CD4-positive, alpha-beta T cell treated with Interleukin-15 for 1 hour (primary cell): ENCODE measurements at regions not wholly inside any gene's neighbourhood (a gene's known extent, or its start where the extent isn't known, plus 50 kb on each side); places are given as distances from the start of the nearest gene placed in this dataset.
"Not testable (repeated sequence)": the region's sequence is repeated elsewhere in the genome, so short reads cannot be mapped to it uniquely, and the experiment has no call there.

Experiments
- DNase-seq: peaks from one replicate; pipeline ENCODE4 v3.0.0-alpha.2; 2020

DNA sequence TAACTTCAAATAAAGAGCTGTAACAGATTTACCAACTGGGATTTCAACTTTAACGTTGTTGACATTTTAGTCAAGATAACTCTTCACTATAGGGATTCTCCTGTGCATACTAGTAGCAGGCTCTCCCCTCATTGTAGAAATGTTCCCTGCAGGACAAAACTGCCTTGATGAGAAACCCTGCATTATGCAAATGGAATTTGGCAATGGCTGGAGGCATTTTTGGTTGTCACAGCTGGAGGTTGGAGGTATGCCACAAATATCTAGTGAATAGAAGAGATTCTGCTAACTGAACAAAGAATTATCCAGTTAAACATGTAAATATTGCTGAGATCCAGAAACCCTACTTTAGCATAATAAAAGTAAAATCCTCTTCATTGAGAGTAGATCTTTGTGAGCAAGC is 928.8 kb upstream of the ALCAM start:
- DNase-seq: no peak

DNA sequence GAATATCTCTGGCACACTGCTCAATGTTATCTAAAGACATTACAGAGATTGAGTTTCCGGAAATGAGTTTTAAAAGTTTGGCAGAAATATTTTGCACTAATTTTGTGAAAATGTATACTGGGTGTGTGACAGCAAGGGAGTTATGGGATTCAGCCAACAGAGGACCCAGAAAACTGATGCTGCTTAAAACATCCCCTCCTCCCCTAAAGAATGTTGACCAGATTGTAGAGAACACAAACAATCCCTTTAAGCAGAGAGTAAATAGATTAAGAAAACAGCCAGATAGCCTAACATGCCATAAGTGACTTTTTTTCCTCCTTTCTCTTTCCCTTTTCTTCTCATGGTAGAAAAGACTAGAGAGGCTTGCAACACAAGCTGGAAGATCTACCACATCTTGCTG is 928.0 kb upstream of the ALCAM start:
- DNase-seq: no peak

DNA sequence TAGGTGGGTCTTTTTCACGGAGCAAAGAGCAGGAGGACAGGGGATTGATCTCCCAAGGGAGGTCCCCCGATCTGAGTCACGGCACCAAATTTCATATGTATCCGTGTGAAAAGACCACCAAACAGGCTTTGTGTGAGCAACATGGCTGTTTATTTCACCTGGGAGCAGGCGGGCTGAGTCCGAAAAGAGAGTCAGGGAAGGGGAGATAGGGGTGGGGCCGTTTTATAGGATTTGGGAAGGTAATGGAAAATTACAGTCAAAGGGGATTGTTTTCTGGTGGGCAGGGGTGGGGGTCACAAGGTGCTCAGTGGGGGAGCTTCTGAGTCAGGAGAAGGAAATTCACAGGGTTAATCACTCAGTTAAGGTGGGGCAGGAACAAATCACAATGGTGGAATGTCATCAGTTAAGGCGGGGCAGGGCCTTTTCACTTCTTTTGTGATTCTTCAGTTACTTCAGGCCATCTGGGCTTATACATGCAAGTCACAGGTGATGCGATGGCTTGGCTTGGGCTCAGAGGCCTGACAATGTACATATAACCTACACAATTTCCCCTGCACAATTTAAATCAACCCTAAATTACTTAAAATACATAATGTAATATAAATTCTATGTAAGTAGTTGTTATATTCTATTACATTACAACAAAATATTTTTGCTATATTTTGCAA is 921.3 kb upstream of the ALCAM start:
- DNase-seq: not testable (repeated sequence)

DNA sequence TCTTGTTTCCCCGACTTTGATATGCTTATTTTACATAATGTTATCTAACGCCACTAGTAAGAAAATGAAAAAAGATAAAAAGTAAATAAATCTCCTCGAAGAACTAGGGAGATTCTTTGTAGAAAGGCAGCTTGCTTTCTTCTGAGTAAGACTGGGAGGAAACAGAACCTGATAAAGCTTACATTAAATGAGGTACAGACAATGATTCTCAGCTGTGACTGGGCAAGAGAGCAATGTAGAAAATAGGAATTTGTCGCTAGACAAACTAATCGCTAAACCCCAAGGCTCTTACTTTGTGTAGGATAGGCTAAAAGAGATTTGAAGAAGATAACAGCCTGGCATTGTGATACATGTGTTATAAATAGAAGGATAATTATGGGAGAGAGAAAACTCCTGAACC is 919.0 kb upstream of the ALCAM start:
- no peak for DNase-seq

DNA sequence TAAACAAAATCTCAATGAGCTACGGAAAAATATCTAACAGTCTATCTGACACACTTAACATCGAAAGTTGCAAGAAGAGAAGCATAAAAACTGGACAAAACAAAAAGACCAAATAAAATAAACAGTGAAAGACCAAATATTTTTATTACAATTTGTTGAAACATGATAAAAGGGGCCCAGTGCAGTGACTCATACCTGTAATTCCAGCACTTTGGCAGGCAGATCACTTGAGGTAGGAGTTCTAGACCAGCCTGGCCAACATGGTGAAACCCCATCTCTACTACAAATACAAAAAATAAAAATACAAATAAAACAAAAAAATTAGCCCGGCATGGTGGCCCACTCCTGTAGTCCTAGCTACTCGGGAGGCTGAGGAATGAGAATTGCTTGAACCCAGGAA is 914.0 kb upstream of the ALCAM start:
- no peak for DNase-seq

DNA sequence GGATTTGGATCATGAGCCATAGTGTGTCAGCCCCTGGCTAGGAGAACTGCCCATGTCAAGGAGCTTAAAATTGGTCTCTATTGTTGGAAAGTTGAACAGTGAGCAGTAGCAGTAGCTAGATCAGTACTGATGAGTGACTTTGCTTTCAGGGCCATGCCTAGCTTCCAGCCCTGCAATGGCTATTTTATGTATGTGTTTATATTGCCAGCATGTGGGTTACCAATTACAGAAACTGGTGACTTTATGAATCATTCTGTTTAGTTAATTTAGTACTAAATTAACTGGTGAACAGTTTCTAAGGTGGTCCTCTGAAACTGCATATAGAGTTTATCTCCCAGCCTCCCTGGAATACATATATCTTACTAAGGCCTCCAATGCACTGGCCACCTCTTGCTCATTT is 908.1 kb upstream of the ALCAM start:
- DNase-seq: no peak

DNA sequence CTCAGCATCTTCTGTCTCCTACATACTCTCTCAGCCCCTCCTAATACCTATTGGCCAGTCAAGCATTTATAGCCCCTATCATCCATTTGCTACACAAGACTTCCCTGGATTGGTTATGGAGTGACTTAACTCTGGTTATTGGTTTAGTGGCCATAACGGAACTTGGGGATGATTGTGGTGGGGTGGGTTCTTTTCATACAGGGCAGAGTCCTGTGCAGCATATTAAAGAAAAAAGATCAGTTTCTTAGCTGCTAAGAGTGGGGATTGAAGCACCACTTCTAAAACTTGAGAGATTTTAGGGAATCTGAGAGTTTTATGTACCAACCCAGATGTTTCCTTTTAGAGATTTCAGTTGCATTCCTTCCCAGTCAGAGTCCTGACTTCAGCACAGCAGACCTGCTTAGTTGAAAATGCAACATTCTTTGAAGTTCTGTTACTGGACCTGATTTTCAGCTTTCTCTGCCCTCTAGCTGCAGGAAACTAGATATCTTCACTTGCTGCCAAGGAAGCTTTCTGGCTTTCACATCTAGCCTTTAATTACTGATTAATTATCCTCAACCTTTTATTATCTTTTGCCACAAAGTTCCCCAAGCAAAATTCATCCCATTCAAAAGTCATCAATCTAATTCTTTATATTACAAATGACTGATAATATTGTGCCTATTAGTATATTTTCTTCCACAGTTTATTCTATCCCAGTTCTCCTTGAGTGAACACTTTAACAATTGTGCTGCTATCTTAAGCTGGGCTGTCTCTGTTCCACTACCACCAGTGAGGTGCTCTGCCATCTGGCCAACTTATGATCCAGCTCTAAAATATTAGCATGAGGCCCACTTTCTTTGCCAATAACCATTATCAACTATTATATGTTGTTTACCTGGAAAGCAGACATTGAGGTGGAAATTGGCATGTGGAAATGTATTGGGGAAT is 906.0 kb upstream of the ALCAM start:
- DNase-seq: no peak

DNA sequence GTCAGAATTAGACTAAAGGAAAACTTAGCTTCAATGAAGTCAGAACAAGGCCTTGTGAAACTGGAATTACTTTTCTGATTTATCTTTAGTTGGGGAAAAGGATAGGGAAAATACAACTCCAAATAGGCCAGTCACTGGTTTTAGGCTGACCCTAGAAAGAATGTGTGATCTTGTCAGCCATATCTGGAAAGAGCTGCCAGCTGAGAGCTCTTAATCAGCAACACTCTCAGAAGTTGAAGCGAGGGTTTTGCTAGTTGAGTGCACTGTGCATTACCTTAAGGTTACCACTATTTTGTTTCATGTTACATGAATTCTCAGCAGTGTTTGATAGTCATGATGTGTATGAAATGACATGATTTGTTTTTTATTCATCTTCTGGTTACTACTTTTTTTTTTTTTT is 905.3 kb upstream of the ALCAM start:
- DNase-seq: no peak

DNA sequence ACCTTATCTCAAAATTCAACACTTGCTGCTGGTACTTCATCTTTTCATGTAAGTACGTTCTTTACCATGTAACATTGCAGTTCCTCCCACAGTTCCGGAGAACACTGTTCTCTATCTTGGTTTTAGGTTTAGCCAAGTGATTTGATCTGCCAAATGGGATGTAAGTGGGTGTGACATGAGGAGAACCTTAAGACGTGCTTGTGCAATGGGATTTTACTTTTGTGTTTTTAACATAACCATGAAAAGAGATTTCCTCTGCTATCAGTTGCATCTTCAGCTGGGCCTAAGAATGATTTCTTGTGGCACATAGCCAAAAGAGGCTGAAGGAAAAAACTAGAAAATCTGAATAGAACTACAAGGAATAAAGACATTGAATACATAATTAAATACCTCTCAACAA is 894.5 kb upstream of the ALCAM start:
- DNase-seq: no peak

DNA sequence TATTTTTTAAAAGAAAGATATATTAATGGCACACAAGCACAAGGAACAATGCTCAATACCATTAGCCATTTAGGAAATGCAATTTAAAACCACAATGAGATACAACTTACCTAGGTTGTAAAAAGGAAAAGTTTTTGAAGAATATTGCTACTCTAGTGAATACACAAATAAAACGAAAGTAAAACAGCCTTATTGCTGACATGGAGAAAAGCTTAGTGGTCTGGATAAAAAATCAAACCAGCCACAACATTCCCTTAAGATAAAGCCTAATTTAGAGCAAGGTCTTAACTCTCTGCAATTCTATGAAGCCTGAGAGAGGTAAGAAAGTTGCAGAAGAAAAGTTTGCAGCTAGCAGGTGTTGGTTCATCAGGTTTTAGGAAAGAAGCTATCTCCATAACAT is 892.7 kb upstream of the ALCAM start:
- DNase-seq: no peak

DNA sequence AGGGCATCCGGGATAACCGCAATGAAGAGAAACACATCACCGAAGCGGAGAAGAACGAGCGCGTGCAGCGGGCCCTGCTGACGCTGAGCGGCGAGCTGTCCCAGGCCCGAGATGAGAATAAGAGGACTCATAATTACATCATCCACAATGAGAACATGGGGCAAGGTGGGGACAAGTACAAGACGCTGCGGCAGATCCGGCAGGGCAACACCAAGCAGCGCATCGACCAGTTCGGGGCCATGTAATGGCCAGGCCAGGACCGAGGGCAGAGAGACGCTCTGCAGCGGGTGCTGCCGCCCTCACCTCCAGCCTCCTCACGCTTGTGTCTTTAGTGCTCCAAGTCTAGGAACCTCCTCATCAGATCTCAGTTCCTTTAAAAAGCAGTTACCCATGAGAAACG is 863.7 kb upstream of the ALCAM start:
- no peak for DNase-seq

DNA sequence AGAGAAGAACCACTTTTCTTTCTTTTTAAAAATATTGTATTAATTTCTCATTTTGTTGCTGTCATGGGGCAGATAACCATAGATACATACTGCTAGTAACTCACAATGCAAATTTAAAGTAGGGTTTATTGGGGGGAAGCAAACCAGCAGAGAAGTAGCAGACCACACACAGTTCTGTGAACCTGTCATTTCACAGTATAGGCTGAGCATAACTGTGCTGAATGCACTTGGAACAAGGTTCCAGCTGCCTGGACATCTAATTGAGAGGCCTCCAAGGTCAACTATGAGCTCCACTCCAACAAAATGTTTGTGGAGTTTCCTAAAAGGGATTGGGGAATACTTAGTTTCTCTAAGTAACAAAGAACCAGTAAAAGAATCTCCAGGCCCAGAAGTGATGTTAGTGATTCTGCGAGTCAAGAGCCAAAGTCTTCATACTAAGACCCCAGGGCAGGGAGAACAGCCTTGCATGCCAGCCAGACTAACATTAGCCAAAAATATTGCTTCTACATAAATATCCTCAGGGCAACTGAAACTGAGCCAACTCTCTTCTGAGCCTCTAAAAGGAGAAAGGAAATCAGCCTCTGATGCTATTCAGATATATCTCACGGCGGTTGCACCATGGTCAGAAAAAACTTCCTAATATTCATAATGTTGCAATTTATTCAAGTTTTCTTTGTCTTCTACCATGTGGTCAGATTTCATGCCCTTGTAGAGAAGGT is 856.4 kb upstream of the ALCAM start:
- DNase-seq: no peak

DNA sequence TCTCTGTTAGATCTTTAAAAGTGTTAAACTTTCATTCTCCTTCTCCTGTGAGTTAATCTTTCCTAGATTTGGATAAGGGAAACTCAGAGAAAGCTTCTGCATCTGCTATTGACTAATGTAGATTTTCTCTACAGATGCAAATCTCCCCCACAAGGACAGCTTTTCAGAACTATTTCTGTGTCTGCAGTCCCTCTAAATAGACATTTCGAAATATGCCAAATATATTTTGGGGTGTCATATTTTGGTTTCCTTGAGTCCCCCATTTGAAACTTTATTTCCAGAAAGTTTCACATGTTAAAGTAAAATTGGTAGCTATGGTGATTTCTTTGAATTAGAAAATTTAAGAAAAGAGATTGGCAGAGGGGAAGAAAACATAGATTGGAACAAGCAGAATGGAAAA is 852.3 kb upstream of the ALCAM start:
- no peak for DNase-seq

DNA sequence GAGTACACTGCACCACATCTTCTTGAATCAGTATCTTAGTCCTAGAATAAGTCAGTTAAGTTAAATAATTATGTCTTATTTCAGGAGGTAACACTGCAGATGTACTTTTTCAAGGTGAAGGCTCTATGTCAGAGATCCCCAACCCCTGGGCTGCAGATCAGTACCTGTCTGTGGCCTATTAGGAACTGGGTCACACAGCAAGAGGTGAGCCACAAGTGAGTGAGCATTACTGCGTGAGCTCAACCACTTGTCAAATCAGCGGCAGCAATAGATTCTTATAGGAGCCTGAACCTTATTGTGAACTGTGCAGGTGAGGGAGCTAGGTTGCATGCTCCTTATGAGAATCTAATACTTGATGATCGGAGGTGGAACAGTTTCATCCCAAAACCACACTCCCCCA is 851.9 kb upstream of the ALCAM start:
- DNase-seq: no peak

DNA sequence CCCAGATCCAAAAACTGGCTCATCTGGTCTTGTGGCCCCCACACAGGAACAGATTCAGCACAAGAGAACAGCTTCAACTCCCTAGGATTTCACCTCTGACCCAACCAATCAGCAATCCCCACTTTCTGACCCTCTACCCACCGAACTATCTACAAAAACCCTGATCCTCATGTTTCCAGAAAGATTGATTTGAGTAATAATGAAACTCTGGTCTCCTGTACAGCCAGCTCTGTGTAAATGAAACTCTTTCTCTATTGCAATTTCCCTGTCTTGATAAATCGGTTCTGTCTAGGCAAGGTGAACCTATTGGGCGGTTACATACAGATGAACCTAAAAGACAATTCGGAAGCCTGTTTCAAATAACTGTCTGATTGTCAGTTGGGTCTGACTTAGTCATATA is 847.6 kb upstream of the ALCAM start:
- DNase-seq: no peak

DNA sequence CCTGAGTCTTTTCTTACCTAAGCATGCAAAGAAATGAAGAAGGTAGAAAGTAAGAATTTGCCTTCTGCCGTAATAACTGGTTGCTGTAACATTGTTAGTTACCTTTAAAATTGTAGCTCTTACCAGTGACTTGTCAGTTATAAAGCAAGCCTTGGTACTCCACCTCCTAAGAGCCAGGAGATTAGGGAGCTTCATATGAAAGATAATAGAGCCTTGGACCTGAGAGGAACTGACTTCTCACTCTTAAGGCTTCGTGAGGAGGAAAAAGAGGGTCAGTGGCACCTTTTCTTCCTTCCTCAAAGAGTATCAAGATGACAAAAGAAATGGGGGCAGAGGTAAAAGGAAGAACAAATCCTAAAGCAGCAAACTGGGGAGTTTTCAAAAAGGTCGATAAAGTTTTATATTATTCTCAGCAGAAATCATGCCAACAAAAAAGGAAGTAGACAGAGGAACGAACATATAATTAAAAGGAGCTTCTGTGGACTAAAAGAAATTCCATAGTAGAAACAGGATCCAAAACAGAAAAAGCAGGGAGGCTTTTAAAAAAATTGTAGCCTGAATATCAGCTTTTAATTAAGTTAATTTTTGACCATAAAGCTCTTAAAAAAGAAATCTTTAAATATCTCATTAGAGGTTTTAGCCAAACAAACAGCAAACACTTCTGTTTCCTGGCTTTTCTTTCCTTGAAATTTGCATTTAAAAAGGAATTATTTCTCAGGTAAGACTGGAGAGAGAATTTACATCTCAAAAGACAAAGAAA is 847.1 kb upstream of the ALCAM start:
- no peak for DNase-seq

DNA sequence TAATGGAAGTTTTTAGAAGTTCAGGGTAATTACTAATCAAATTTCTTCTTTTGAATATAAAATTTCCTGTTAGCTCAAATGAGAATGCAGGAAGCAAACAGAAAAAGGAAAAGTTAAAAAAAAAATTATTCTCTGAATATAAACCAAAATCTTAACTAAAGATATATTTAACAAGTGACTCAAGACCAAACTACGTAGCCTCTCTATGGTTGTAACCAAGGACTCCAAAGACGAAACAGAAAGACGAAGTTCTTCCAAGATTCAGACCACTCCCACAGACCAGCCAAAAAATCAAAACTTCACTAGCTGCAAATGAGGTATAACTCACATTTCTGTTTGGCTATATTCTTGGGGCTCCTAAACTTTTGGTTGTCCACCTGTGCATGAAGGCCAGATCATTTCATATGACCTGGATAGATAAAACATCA is 846.5 kb upstream of the ALCAM start:
- no peak for DNase-seq

DNA sequence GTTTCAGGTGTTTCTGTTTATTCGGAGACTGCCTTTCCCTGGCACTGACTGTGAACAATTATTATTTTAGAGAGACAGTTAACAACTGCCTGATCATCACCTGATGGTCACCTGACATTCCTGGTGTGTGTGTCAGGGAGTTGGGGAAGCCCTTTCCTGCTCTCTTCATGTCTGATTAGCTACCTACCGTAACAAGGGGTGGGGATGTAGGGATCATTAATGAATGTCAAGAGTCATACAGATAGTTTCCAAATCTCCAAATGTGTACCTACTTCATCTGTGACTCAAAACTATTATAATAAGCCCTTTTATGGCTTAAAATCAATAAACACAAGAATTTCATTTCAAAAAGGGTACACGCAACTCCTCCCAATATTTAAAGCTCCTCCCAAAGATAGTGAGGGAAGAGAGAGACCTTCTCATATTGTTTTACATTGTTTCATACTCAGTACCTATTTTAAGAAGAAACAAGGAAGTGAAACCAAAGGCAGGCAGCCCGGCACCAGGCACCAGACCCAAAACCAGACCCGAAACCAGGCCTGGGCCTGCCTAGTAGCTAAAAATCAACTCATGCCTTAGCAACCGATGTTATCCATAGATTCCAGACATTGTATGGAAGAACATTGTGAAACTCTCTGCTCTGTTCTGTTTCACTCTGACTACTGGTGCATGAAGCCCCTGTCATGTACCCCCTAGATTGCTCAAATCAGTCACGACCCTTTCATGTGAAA is 844.9 kb upstream of the ALCAM start:
- peak; percentile 71 for DNase-seq

DNA sequence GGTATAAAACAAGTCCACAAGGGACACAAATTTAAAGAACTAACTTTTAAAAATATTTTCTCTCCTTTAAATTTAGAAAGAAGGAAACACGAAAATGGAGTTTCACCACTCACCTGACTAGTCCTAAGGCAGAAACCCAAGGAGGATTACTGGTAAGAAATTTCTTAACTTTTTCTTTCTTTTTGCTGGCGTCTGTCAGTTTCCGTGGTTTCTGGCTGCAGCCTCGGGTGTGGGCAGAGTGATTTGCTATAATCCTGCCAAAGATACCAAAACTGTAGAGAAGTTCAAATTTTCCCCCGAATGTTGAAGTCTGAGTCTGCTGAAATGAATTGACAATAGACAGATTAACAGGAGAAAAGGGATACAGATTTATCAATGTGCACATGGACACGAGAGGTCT is 843.6 kb upstream of the ALCAM start:
- DNase-seq: no peak

DNA sequence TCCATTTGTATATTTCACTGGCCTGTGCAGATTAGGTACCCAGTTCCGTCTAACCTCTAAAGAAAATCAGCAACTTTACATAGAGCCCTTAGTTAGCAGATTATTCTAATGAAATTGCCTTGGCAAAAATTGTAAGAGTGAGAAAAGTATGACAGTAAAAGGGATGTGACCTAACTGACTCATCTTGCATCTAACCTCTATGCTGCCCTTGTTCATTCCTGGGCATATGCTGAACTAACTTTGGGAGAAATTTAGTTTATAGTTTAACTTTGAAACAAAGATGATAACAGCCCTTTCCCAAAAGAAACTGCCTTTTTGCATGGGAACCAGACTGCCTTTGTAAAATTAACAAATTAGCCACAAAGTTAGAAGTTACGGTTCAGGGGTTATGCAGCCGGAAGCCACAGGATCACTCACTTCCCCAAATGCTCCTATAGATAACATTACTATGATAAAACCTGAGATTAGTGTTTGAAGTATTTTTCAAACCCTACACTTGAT is 839.8 kb upstream of the ALCAM start:
- no peak for DNase-seq

DNA sequence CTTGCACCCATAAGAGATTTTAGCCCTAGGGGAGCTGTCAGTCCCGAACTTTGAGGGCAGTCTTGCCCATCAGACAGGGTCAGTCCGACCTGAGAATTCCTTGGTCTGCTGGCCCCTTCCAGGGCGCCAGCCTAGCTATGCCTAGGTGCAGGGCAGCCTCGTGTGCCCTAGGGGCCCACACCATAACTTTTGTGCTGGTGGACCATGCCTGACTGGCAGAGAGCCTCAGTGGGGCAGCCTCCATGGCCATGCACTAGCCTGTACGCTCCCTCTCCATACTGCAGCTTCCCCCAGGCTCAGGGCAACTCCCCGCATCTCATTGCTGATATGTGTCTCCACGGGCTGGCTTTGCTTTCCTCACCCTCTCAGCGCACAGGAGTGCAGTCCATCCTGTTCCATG is 835.8 kb upstream of the ALCAM start:
- no peak for DNase-seq

DNA sequence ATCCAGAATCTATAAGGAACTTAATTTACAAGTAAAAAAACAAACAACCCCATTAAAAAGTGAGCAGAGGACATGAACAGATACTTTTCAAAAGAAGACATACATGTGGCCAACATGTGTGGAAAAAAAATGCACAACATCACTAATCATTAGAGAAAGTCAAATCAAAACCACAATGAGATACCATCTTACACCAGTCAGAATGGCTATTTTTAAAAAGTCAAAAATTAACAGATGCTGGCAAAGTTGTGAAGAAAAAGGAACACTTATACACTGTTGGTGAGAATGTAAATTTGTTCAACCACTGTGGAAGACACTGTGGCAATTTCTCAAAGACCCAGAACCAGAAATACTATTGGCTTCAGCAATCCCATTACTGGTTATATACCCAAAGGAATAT is 830.0 kb upstream of the ALCAM start:
- DNase-seq: no peak
